Daoy (cell line): ENCODE measurements at regions not wholly inside any gene's neighbourhood (a gene's known extent, or its start where the extent isn't known, plus 50 kb on each side); places are given as distances from the start of the nearest gene placed in this dataset.

Experiments
- DNase-seq: peaks from one replicate; pipeline ENCODE4 v3.0.0-alpha.2; 2015; ENCODE audit warnings: low read depth

GRCh38 chr16:76900285-76901263 is 290.4 kb upstream of the MON1B start:
- DNase-seq, result no peak

- no peak for DNase-seq
Observed at GRCh38 chr16:76906552-76906951, 284.4 kb upstream of the MON1B start.

GRCh38 chr16:76910931-76911330 is 280.1 kb upstream of the MON1B start:
- peak; percentile 85 for DNase-seq

- peak; percentile 27 for DNase-seq
Observed at GRCh38 chr16:76913046-76913445, 277.9 kb upstream of the MON1B start.

GRCh38 chr16:76926042-76926441 is 264.9 kb upstream of the MON1B start:
- no peak for DNase-seq

- no peak for DNase-seq
Observed at GRCh38 chr16:76926595-76926994, 264.4 kb upstream of the MON1B start.

- DNase-seq, result no peak
Observed at GRCh38 chr16:76931186-76931585, 259.8 kb upstream of the MON1B start.

- DNase-seq, result no peak
Observed at GRCh38 chr16:76932541-76933211, 258.3 kb upstream of the MON1B start.

GRCh38 chr16:76940251-76940650 is 250.7 kb upstream of the MON1B start:
- DNase-seq, result no peak

- DNase-seq, result no peak
Observed at GRCh38 chr16:76941113-76941512, 249.9 kb upstream of the MON1B start.

GRCh38 chr16:76942089-76942488 is 248.9 kb upstream of the MON1B start:
- DNase-seq, result no peak

- DNase-seq, result no peak
Observed at GRCh38 chr16:76943921-76944320, 247.1 kb upstream of the MON1B start.

GRCh38 chr16:76946879-76947278 is 244.1 kb upstream of the MON1B start:
- DNase-seq, result peak; percentile 76

GRCh38 chr16:76947749-76948148 is 243.2 kb upstream of the MON1B start:
- DNase-seq, result no peak

GRCh38 chr16:76955629-76956028 is 235.4 kb upstream of the MON1B start:
- peak; percentile 6 for DNase-seq

GRCh38 chr16:76956394-76956793 is 234.6 kb upstream of the MON1B start:
- DNase-seq, result no peak

GRCh38 chr16:76956841-76957240 is 234.1 kb upstream of the MON1B start:
- no peak for DNase-seq

- no peak for DNase-seq
Observed at GRCh38 chr16:76959166-76959565, 231.8 kb upstream of the MON1B start.

- DNase-seq, result no peak
Observed at GRCh38 chr16:76963614-76964315, 227.2 kb upstream of the MON1B start.

GRCh38 chr16:76964464-76965154 is 226.4 kb upstream of the MON1B start:
- peak; percentile 9 for DNase-seq

- DNase-seq, result peak; percentile 65
Observed at GRCh38 chr16:76970087-76970744, 220.8 kb upstream of the MON1B start.
